ENCODE measurements at regions not wholly inside any gene's neighbourhood (a gene's known extent, or its start where the extent isn't known, plus 50 kb on each side); places are given as distances from the start of the nearest gene placed in this dataset.

DNA sequence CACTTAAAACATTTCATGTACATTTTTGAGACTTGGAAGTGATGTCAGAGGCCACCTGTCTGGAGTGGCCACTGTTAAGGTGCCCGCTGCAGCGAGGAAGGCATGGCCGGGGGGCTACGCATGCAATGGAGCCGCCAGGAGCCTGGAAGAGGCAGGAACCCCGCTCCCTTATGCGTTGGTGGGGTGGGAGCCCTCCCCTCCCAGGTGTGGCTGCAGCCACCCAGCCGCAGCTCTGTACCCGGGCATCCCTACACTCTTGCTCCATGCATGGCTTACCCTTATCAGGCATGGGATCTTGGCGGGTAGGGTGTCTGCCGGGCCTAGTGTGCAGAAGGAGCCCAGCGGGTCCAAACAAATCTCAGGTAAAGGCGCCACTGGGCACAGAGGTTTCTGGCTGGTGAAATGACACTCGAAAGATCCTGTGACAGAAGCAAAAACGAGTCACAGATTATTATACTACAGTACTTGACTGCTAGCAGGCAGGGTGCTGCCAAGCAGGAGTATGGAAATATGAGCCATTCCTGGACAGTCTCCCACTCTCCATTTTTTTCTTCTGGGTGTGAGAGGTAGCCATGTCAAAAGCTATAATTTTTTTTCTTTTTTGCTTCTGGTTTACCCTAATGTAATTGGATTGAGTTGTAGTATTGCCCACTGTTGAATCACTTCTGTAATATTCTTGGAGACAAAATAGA, 1606.3 kb upstream of the MIR17HG start:
- H3K27ac ChIP-seq = no peak overlapping the region
- intact Hi-C loops (cut with DNase I; ENCODE audit: low total_unique reads) (no loop called here), in situ Hi-C loops (cut with MboI; ENCODE audit: low pct_ligation_motif_present in 1 of 4, low pct_unique_long_range_greater_than_20kb in 1 of 4, low sequenced_read_pairs in 3 of 4) (no loop called here)
- no peaks in the 10 kb centered on the region for H3K4me1 ChIP-seq
- DNase-seq = no peak
- 75% methylated on average over 15 of the region's 15 CpGs; no CpG with 5 or more reads in 1 of the 2 donors for WGBS, 2 donors (ENCODE audit: low coverage in 1 of 2)
- H3K4me3 ChIP-seq = no peak overlapping the region
- H3K9me3 ChIP-seq = no peaks in the 10 kb centered on the region
- TF ChIP-seq, protein P1, sequence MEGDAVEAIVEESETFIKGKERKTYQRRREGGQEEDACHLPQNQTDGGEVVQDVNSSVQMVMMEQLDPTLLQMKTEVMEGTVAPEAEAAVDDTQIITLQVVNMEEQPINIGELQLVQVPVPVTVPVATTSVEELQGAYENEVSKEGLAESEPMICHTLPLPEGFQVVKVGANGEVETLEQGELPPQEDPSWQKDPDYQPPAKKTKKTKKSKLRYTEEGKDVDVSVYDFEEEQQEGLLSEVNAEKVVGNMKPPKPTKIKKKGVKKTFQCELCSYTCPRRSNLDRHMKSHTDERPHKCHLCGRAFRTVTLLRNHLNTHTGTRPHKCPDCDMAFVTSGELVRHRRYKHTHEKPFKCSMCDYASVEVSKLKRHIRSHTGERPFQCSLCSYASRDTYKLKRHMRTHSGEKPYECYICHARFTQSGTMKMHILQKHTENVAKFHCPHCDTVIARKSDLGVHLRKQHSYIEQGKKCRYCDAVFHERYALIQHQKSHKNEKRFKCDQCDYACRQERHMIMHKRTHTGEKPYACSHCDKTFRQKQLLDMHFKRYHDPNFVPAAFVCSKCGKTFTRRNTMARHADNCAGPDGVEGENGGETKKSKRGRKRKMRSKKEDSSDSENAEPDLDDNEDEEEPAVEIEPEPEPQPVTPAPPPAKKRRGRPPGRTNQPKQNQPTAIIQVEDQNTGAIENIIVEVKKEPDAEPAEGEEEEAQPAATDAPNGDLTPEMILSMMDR (IDR thresholded peaks at IDR 0.05) = no peak
- no peak for TF ChIP-seq POLR2A (IDR thresholded peaks at IDR 0.05)
- no peak for TF ChIP-seq EP300 (IDR thresholded peaks at IDR 0.05; ENCODE audit: low read depth)
- TF ChIP-seq POLR2AphosphoS5 (IDR thresholded peaks at IDR 0.05) = no peak
- H3K27me3 ChIP-seq = no peaks in the 10 kb centered on the region
- H3K36me3 ChIP-seq = no peaks in the 10 kb centered on the region

DNA sequence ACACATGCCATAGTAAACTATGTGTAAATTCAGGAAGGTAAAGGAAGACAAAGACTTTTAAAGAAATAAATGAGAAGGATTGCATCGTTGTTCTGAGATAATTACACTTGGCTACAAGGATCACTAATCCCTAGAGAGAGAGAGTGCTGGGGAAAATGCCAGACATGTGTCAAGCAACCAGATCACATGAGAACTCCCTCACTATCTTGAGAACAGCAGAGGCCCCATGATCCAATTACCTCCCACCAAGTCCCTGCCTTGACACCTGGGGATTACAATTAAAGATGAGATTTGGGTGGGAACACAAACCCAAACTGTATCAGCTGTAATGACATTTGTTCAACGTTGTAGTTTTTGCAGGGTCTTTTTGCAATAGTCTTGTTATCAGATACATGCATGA, 1600.9 kb upstream of the MIR17HG start:
- Histone ChIP-seq H3K4me1 (no peaks in the 10 kb centered on the region), H3K36me3 (no peaks in the 10 kb centered on the region), H3K27me3 (no peaks in the 10 kb centered on the region), H3K4me3 (no peak overlapping the region), H3K9me3 (no peaks in the 10 kb centered on the region), H3K27ac (no peak overlapping the region)
- DNase-seq = no peak
- WGBS, 2 donors (ENCODE audit: low coverage in 1 of 2) = 30 to 46% methylated on average over 2 of the region's 2 CpGs
- TF ChIP-seq POLR2AphosphoS5 (IDR thresholded peaks at IDR 0.05) (no peak), POLR2A (IDR thresholded peaks at IDR 0.05) (no peak), EP300 (IDR thresholded peaks at IDR 0.05; ENCODE audit: low read depth) (no peak)
- TF ChIP-seq, protein P1 (IDR thresholded peaks at IDR 0.05) = no peak
- intact Hi-C loops (cut with DNase I; ENCODE audit: low total_unique reads) = no loop called here
- in situ Hi-C loops (cut with MboI; ENCODE audit: low pct_ligation_motif_present in 1 of 4, low pct_unique_long_range_greater_than_20kb in 1 of 4, low sequenced_read_pairs in 3 of 4) = no loop called here

DNA sequence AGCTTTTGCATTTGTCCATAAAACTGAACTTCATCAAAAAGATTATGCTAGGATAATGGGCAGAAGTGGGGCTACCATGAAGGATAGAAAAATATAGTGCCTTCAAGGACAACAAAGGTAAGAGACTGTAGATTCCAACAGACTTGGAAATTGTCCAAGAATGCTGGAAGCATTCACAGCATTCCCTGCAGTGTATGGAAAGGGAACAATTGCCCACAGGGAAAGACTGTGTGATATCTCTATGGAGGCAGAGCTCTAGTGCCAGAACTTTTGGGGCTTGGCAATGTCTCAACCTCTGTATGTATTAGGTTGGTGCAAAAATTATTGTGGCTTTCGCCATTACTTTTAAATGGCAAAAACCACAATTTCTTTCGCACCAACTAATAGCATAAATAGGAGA, 1598.8 kb upstream of the MIR17HG start:
- TF ChIP-seq EP300 (IDR thresholded peaks at IDR 0.05; ENCODE audit: low read depth) (no peak), POLR2A (IDR thresholded peaks at IDR 0.05) (no peak), POLR2AphosphoS5 (IDR thresholded peaks at IDR 0.05) (no peak)
- TF ChIP-seq, protein P1 (IDR thresholded peaks at IDR 0.05) = no peak
- in situ Hi-C loops (cut with MboI; ENCODE audit: low pct_ligation_motif_present in 1 of 4, low pct_unique_long_range_greater_than_20kb in 1 of 4, low sequenced_read_pairs in 3 of 4) = no loop called here
- WGBS, 2 donors (ENCODE audit: low coverage in 1 of 2) = 94 to 95% methylated on average over 2 of the region's 2 CpGs
- Histone ChIP-seq H3K4me3 (no peak overlapping the region), H3K4me1 (no peaks in the 10 kb centered on the region), H3K27ac (no peak overlapping the region), H3K9me3 (no peaks in the 10 kb centered on the region), H3K27me3 (no peaks in the 10 kb centered on the region), H3K36me3 (no peaks in the 10 kb centered on the region)
- intact Hi-C loops (cut with DNase I; ENCODE audit: low total_unique reads) = no loop called here
- no peak for DNase-seq

DNA sequence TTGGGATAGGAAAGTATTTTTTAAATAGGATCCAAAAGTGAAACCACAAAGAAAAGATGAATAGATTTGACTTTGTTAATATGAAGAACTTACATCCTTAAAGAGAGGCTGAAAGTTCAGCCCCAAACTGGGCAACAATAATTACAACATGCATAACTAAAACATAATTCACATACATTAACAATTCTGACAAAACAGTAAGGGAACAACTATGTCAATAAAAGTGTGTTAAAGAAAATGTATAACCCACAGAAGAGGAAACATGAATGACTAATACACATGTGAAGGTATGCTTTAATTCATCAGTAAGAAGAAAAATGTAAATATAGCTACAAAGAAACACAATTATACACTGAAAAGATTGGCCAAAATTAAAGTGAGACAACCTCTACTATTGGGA, 1597.6 kb upstream of the MIR17HG start:
- no peaks in the 10 kb centered on the region for H3K9me3 ChIP-seq
- H3K27ac ChIP-seq = no peak overlapping the region
- intact Hi-C loops (cut with DNase I; ENCODE audit: low total_unique reads) (no loop called here), in situ Hi-C loops (cut with MboI; ENCODE audit: low pct_ligation_motif_present in 1 of 4, low pct_unique_long_range_greater_than_20kb in 1 of 4, low sequenced_read_pairs in 3 of 4) (no loop called here)
- no peaks in the 10 kb centered on the region for H3K27me3 ChIP-seq
- no peaks in the 10 kb centered on the region for H3K4me1 ChIP-seq
- no peak overlapping the region for H3K4me3 ChIP-seq
- DNase-seq = no peak
- TF ChIP-seq POLR2AphosphoS5 (IDR thresholded peaks at IDR 0.05) (no peak), EP300 (IDR thresholded peaks at IDR 0.05; ENCODE audit: low read depth) (no peak), POLR2A (IDR thresholded peaks at IDR 0.05) (no peak)
- TF ChIP-seq, protein P1 (IDR thresholded peaks at IDR 0.05) = no peak
- H3K36me3 ChIP-seq = no peaks in the 10 kb centered on the region
